ENCODE measurements at regions not wholly inside any gene's neighbourhood (a gene's known extent, or its start where the extent isn't known, plus 50 kb on each side); places are given as distances from the start of the nearest gene placed in this dataset.

DNA sequence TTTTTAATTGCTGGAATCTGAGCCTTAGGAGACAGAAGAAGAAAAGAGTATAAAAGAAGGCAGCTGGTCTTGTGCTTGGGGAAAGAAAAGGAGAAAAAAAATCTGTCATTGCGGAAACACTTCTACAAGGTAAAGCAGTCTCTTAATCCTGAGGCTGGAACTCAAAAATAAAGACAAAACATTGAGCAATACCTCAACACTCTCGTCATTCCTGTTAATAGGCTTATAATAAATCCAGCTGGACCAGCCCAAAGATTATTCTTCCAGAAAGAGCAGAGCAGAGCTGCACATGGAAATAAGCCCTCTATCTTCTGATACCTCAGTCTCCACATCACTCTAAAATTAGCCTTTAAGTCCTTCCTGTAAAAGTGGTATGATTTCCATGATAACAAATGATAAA lies 62.0 kb upstream of the HIVEP1 start:
- no peaks in the 10 kb centered on the region for H4K20me1 ChIP-seq (ENCODE audit: control insufficient read depth, extremely low read depth, insufficient read depth, low read length)
- H3K4me1 ChIP-seq (ENCODE audit: control insufficient read depth, extremely low read depth, insufficient read depth, low read length), result no peaks in the 10 kb centered on the region
- FAIRE-seq, result no peak
- dilution Hi-C loops (cut with MboI; ENCODE audit: extremely low pct_ligation_motif_present, low sequenced_read_pairs), result no loop called here
- no peaks in the 10 kb centered on the region for H3K79me2 ChIP-seq (ENCODE audit: control insufficient read depth, insufficient read depth, low read length)
- H3K4me2 ChIP-seq (ENCODE audit: control insufficient read depth, extremely low read depth, insufficient read depth, low read depth, low read length), result no peak overlapping the region
- no peak overlapping the region for H2AFZ ChIP-seq (ENCODE audit: control insufficient read depth, low read length)
- no peak overlapping the region for H3K27ac ChIP-seq (ENCODE audit: control insufficient read depth, insufficient read depth, low read length)
- TF ChIP-seq, protein P1, sequence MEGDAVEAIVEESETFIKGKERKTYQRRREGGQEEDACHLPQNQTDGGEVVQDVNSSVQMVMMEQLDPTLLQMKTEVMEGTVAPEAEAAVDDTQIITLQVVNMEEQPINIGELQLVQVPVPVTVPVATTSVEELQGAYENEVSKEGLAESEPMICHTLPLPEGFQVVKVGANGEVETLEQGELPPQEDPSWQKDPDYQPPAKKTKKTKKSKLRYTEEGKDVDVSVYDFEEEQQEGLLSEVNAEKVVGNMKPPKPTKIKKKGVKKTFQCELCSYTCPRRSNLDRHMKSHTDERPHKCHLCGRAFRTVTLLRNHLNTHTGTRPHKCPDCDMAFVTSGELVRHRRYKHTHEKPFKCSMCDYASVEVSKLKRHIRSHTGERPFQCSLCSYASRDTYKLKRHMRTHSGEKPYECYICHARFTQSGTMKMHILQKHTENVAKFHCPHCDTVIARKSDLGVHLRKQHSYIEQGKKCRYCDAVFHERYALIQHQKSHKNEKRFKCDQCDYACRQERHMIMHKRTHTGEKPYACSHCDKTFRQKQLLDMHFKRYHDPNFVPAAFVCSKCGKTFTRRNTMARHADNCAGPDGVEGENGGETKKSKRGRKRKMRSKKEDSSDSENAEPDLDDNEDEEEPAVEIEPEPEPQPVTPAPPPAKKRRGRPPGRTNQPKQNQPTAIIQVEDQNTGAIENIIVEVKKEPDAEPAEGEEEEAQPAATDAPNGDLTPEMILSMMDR (optimal IDR thresholded peaks at IDR 0.05 in 1 of 3, IDR thresholded peaks at IDR 0.05 in 1 of 3, conservative IDR thresholded peaks at IDR 0.05 in 1 of 3; ENCODE audit: extremely low read depth in 1 of 3, insufficient read depth in 2 of 3, low read length in 3 of 3), result no peak
- no peak for TF ChIP-seq EZH2 (IDR thresholded peaks at IDR 0.05; ENCODE audit: low read length)
- no peak overlapping the region for H3K4me3 ChIP-seq (ENCODE audit: control insufficient read depth in 2 of 3, extremely low read depth in 1 of 3, insufficient read depth in 2 of 3, low read depth in 1 of 3, low read length in 3 of 3)
- no peaks in the 10 kb centered on the region for H3K9me1 ChIP-seq (ENCODE audit: control insufficient read depth, extremely low read depth, insufficient read depth, low read length)
- no peaks in the 10 kb centered on the region for H3K9me3 ChIP-seq (ENCODE audit: control insufficient read depth, low read depth, low read length)
- no peak overlapping the region for H3K9ac ChIP-seq (ENCODE audit: control insufficient read depth, extremely low read depth, insufficient read depth, low read length)
- H3K27me3 ChIP-seq (ENCODE audit: control insufficient read depth, extremely low read depth, insufficient read depth, low read length), result no peaks in the 10 kb centered on the region
- DNase-seq (ENCODE audit: low read depth, low spot score), result no peak
- no peaks in the 10 kb centered on the region for H3K36me3 ChIP-seq (ENCODE audit: control insufficient read depth in 2 of 2, extremely low read depth in 1 of 2, insufficient read depth in 2 of 2, low read length in 2 of 2)

DNA sequence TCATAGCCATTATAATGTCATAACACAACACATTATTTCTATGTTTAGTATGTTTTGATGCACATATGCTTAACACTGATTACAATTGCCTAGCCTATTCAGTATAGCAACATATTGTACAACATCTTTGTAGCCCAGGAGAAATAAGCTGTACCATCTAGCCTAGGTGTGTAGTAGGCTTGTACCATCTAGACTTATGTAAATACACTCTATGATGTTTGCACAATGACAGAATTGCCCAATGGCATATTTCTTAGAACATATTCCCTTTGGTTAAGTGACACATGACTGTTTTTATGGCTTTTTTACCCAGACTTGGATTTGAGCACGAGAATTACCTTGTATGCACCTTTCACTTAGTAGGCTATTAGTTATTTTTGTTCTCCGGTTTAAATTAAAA lies 64.5 kb upstream of the HIVEP1 start:
- H3K4me3 ChIP-seq (ENCODE audit: control insufficient read depth in 2 of 3, extremely low read depth in 1 of 3, insufficient read depth in 2 of 3, low read depth in 1 of 3, low read length in 3 of 3), result no peak overlapping the region
- no peak overlapping the region for H3K4me2 ChIP-seq (ENCODE audit: control insufficient read depth, extremely low read depth, insufficient read depth, low read depth, low read length)
- DNase-seq (ENCODE audit: low read depth, low spot score) (no peak), FAIRE-seq (no peak)
- no peak for TF ChIP-seq EZH2 (IDR thresholded peaks at IDR 0.05; ENCODE audit: low read length)
- TF ChIP-seq, protein P1 (optimal IDR thresholded peaks at IDR 0.05 in 1 of 3, IDR thresholded peaks at IDR 0.05 in 1 of 3, conservative IDR thresholded peaks at IDR 0.05 in 1 of 3; ENCODE audit: extremely low read depth in 1 of 3, insufficient read depth in 2 of 3, low read length in 3 of 3), result no peak
- no peaks in the 10 kb centered on the region for H3K9me1 ChIP-seq (ENCODE audit: control insufficient read depth, extremely low read depth, insufficient read depth, low read length)
- no peak overlapping the region for H3K27ac ChIP-seq (ENCODE audit: control insufficient read depth, insufficient read depth, low read length)
- no peaks in the 10 kb centered on the region for H3K79me2 ChIP-seq (ENCODE audit: control insufficient read depth, insufficient read depth, low read length)
- no peaks in the 10 kb centered on the region for H3K9me3 ChIP-seq (ENCODE audit: control insufficient read depth, low read depth, low read length)
- no peaks in the 10 kb centered on the region for H3K4me1 ChIP-seq (ENCODE audit: control insufficient read depth, extremely low read depth, insufficient read depth, low read length)
- H4K20me1 ChIP-seq (ENCODE audit: control insufficient read depth, extremely low read depth, insufficient read depth, low read length), result no peaks in the 10 kb centered on the region
- no peak overlapping the region for H2AFZ ChIP-seq (ENCODE audit: control insufficient read depth, low read length)
- dilution Hi-C loops (cut with MboI; ENCODE audit: extremely low pct_ligation_motif_present, low sequenced_read_pairs), result no loop called here
- no peaks in the 10 kb centered on the region for H3K27me3 ChIP-seq (ENCODE audit: control insufficient read depth, extremely low read depth, insufficient read depth, low read length)
- H3K9ac ChIP-seq (ENCODE audit: control insufficient read depth, extremely low read depth, insufficient read depth, low read length), result no peak overlapping the region
- H3K36me3 ChIP-seq (ENCODE audit: control insufficient read depth in 2 of 2, extremely low read depth in 1 of 2, insufficient read depth in 2 of 2, low read length in 2 of 2), result no peaks in the 10 kb centered on the region
